ENCODE measurements at regions not wholly inside any gene's neighbourhood (a gene's known extent, or its start where the extent isn't known, plus 50 kb on each side); places are given as distances from the start of the nearest gene placed in this dataset.

DNA sequence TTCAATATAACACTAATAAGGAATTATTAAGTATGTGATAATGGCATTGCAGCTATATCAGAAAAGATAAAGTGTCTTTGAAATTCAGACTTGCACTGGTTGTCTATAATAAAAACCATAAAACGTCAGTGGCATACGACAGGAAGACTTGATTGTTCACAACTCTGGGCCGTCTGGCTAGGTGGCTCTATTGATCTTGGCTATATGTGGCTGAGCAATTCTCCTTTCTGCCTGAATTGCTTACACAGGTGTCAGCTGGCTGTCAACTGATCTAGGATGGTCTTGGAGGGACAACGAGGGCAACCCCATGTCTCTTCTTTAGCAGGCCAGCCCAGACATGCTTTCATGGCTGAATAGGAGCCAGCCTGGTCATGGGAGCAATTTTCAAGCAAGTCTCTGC, 359.1 kb downstream of the QKI start (continued):
- TF ChIP-seq, protein P1, sequence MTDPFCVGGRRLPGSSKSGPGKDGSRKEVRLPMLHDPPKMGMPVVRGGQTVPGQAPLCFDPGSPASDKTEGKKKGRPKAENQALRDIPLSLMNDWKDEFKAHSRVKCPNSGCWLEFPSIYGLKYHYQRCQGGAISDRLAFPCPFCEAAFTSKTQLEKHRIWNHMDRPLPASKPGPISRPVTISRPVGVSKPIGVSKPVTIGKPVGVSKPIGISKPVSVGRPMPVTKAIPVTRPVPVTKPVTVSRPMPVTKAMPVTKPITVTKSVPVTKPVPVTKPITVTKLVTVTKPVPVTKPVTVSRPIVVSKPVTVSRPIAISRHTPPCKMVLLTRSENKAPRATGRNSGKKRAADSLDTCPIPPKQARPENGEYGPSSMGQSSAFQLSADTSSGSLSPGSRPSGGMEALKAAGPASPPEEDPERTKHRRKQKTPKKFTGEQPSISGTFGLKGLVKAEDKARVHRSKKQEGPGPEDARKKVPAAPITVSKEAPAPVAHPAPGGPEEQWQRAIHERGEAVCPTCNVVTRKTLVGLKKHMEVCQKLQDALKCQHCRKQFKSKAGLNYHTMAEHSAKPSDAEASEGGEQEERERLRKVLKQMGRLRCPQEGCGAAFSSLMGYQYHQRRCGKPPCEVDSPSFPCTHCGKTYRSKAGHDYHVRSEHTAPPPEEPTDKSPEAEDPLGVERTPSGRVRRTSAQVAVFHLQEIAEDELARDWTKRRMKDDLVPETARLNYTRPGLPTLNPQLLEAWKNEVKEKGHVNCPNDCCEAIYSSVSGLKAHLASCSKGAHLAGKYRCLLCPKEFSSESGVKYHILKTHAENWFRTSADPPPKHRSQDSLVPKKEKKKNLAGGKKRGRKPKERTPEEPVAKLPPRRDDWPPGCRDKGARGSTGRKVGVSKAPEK (CRISPR knock-in tag; IDR thresholded peaks at IDR 0.05; ENCODE audit: borderline replicate concordance) = no peak
- no peak for TF ChIP-seq PHF20 (CRISPR knock-in tag; IDR thresholded peaks at IDR 0.05)

DNA sequence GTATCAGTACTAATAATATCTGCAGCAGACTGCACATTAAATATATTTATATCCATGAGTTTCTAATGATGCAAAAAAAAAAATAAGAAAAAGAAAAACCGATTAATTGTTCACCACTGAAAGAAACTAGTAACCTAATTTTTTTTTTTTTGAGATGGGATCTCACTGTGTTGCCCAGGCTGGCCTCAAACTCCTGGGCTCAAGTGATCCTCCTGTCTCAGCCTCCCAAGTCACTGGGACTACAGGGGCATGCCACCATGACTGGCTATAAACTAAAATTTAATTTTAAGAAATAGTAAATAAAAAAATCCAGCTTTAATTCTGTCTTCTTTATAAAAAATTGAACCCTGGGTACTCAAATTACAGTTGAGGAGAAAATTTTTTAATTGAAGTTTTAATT, 358.2 kb downstream of the QKI start:
- Histone ChIP-seq H2AFZ (ENCODE audit: low read length) (no peak overlapping the region), H3K36me3 (replicated peaks in 1 of 2; ENCODE audit: control insufficient read depth in 1 of 2, insufficient read depth in 2 of 2, low read length in 2 of 2) (no peaks in the 10 kb centered on the region), H3K27ac (ENCODE audit: extremely low read length, insufficient read depth, low read length) (no peak overlapping the region), H3K79me2 (ENCODE audit: insufficient read depth, low read length) (no peaks in the 10 kb centered on the region), H3K9ac (ENCODE audit: insufficient read depth, low read depth, low read length) (no peak overlapping the region), H3K4me3 (replicated peaks in 1 of 3; ENCODE audit: insufficient read depth in 1 of 3, low read depth in 2 of 3, low read length in 3 of 3) (no peak overlapping the region), H3K27me3 (ENCODE audit: control insufficient read depth in 1 of 2, insufficient read depth in 2 of 2, low read length in 2 of 2) (no peaks in the 10 kb centered on the region; a peak in 1 of 5 replicates), H3K4me2 (ENCODE audit: low read depth, low read length) (no peak overlapping the region), H3K4me1 (ENCODE audit: insufficient read depth, low read length) (no peaks in the 10 kb centered on the region), H3K9me3 (ENCODE audit: low read length) (no peaks in the 10 kb centered on the region), H4K20me1 (ENCODE audit: insufficient read depth, low read length) (no peaks in the 10 kb centered on the region)
- BruUV-seq (replicated peaks) = no TSS peak
- ATAC-seq = no peak
- intact Hi-C loops (cut with micrococcal nuclease; ENCODE audit: unreplicated experiment) = no loop called here
- CTCF ChIA-PET (ENCODE audit: low intra/inter-chr PET ratio, low total read pairs) = no interaction called here
- DNase-seq (ENCODE audit: low spot score) = no peak
- FAIRE-seq = no peak
- WGBS (ENCODE audit: low lambda C conversion rate) = 4% methylated on average over 1 of the region's 1 CpG
- in situ Hi-C loops (cut with HindIII; ENCODE audit: extremely low pct_ligation_motif_present, low pct_unique_long_range_greater_than_20kb) = no loop called here
- POLR2A ChIA-PET = no interaction called here
- TF ChIP-seq, protein P2, sequence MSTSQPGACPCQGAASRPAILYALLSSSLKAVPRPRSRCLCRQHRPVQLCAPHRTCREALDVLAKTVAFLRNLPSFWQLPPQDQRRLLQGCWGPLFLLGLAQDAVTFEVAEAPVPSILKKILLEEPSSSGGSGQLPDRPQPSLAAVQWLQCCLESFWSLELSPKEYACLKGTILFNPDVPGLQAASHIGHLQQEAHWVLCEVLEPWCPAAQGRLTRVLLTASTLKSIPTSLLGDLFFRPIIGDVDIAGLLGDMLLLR (CRISPR knock-in tag; IDR thresholded peaks at IDR 0.05) = no peak
- TF ChIP-seq ATF1 (CRISPR knock-in tag; IDR thresholded peaks at IDR 0.05) = no peak
- TF ChIP-seq, protein P3, sequence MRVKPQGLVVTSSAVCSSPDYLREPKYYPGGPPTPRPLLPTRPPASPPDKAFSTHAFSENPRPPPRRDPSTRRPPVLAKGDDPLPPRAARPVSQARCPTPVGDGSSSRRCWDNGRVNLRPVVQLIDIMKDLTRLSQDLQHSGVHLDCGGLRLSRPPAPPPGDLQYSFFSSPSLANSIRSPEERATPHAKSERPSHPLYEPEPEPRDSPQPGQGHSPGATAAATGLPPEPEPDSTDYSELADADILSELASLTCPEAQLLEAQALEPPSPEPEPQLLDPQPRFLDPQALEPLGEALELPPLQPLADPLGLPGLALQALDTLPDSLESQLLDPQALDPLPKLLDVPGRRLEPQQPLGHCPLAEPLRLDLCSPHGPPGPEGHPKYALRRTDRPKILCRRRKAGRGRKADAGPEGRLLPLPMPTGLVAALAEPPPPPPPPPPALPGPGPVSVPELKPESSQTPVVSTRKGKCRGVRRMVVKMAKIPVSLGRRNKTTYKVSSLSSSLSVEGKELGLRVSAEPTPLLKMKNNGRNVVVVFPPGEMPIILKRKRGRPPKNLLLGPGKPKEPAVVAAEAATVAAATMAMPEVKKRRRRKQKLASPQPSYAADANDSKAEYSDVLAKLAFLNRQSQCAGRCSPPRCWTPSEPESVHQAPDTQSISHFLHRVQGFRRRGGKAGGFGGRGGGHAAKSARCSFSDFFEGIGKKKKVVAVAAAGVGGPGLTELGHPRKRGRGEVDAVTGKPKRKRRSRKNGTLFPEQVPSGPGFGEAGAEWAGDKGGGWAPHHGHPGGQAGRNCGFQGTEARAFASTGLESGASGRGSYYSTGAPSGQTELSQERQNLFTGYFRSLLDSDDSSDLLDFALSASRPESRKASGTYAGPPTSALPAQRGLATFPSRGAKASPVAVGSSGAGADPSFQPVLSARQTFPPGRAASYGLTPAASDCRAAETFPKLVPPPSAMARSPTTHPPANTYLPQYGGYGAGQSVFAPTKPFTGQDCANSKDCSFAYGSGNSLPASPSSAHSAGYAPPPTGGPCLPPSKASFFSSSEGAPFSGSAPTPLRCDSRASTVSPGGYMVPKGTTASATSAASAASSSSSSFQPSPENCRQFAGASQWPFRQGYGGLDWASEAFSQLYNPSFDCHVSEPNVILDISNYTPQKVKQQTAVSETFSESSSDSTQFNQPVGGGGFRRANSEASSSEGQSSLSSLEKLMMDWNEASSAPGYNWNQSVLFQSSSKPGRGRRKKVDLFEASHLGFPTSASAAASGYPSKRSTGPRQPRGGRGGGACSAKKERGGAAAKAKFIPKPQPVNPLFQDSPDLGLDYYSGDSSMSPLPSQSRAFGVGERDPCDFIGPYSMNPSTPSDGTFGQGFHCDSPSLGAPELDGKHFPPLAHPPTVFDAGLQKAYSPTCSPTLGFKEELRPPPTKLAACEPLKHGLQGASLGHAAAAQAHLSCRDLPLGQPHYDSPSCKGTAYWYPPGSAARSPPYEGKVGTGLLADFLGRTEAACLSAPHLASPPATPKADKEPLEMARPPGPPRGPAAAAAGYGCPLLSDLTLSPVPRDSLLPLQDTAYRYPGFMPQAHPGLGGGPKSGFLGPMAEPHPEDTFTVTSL (CRISPR knock-in tag; IDR thresholded peaks at IDR 0.05; ENCODE audit: borderline replicate concordance) = no peak
- TF ChIP-seq ZNF883 (CRISPR knock-in tag; IDR thresholded peaks at IDR 0.05; ENCODE audit: not compliant biosample characterization) = no peak
- no peak for TF ChIP-seq KLF16 (CRISPR knock-in tag; IDR thresholded peaks at IDR 0.05)
- TF ChIP-seq, protein P4, sequence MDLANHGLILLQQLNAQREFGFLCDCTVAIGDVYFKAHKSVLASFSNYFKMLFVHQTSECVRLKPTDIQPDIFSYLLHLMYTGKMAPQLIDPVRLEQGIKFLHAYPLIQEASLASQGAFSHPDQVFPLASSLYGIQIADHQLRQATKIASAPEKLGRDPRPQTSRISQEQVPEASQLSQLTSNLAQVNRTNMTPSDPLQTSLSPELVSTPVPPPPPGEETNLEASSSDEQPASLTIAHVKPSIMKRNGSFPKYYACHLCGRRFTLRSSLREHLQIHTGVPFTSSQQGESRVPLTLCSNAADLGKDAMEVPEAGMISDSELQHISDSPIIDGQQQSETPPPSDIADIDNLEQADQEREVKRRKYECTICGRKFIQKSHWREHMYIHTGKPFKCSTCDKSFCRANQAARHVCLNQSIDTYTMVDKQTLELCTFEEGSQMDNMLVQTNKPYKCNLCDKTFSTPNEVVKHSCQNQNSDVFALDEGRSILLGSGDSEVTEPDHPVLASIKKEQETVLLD (CRISPR knock-in tag; IDR thresholded peaks at IDR 0.05; ENCODE audit: low read depth) = no peak
- no peak for TF ChIP-seq SMAD9 (CRISPR knock-in tag; IDR thresholded peaks at IDR 0.05)
- no peak for TF ChIP-seq ATF7 (IDR thresholded peaks at IDR 0.05)
- TF ChIP-seq ATF7 (CRISPR knock-in tag; IDR thresholded peaks at IDR 0.05) = no peak
- TF ChIP-seq JUND (CRISPR knock-in tag; IDR thresholded peaks at IDR 0.05) = no peak
- TF ChIP-seq NFKBIZ (CRISPR knock-in tag; IDR thresholded peaks at IDR 0.05) = no peak
- TF ChIP-seq KDM1A (CRISPR knock-in tag; IDR thresholded peaks at IDR 0.05) = no peak
- no peak for TF ChIP-seq KAT7 (CRISPR knock-in tag; IDR thresholded peaks at IDR 0.05; ENCODE audit: borderline replicate concordance)

Data from HepG2 (cell line).